ENCODE measurements at regions not wholly inside any gene's neighbourhood (a gene's known extent, or its start where the extent isn't known, plus 50 kb on each side); places are given as distances from the start of the nearest gene placed in this dataset.

GRCh38 chr15:93493172-93493571 lies 404.2 kb upstream of the RGMA start:
- no peak for TF ChIP-seq CTCF (IDR thresholded peaks at IDR 0.05)
- TF ChIP-seq CBFB (CRISPR knock-in tag; IDR thresholded peaks at IDR 0.05; ENCODE audit: low read depth), result no peak
- no peak for TF ChIP-seq ZNF138 (CRISPR knock-in tag; conservative IDR thresholded peaks at IDR 0.05)
- no peak for TF ChIP-seq IRF2 (CRISPR knock-in tag; IDR thresholded peaks at IDR 0.05; ENCODE audit: borderline replicate concordance, low read depth)
- TF ChIP-seq ATF3 (CRISPR knock-in tag; conservative IDR thresholded peaks at IDR 0.05), result no peak
- TF ChIP-seq SMAD3 (CRISPR knock-in tag; IDR thresholded peaks at IDR 0.05; ENCODE audit: borderline replicate concordance), result no peak
- no peak for TF ChIP-seq ZNF423 (CRISPR knock-in tag; IDR thresholded peaks at IDR 0.05)
- no peak for TF ChIP-seq ATF1 (CRISPR knock-in tag; IDR thresholded peaks at IDR 0.05)
- no peak for TF ChIP-seq ETV6 (CRISPR knock-in tag; IDR thresholded peaks at IDR 0.05)
- no peak for TF ChIP-seq USF1 (CRISPR knock-in tag; IDR thresholded peaks at IDR 0.05)
